HCT116 (cell line): ENCODE measurements at regions not wholly inside any gene's neighbourhood (a gene's known extent, or its start where the extent isn't known, plus 50 kb on each side); places are given as distances from the start of the nearest gene placed in this dataset.

Source experiments
- ATAC-seq: fragments of 200-7000 bp; cut with Tn5 transposase; 2 replicates; pipeline ENCODE4 v1.9.1; 2020; ENCODE audit warnings: mild to moderate bottlenecking, moderate library complexity
- BruUV-seq: library from RNA; stranded (reverse); fragments of 400-500 nt; replicated peaks from 2 replicates; lab custom pipeline; 2021; lab: Mats Ljungman, UMichigan
- CTCF ChIA-PET: fragments of 300-600 bp; sonication (Branson Sonifier 250); formaldehyde crosslinking; loops from one replicate; lab custom pipeline; 2021; ENCODE audit warnings: antibody characterized with exemption; lab: Charles Lee
- POLR2A ChIA-PET: fragments of 300-600, 350-600 bp; sonication (Branson Sonifier 250); formaldehyde crosslinking; loops from one replicate; lab custom pipeline; 2021; ENCODE audit warnings: antibody characterized with exemption; lab: Charles Lee
- RAD21 ChIA-PET, 2 experiments: fragments of 300-600 bp; sonication (Branson Sonifier 250); formaldehyde crosslinking; loops; one replicate each; lab custom pipeline; 2023; ENCODE audit warnings: low total read pairs in 2 of 2; ENCODE audit not compliant: uncharacterized antibody in 2 of 2, unreplicated experiment in 2 of 2, low non-redundant PET in 1 of 2; lab: Charles Lee
- DNase-seq: peaks from one replicate; pipeline ENCODE4 v3.0.0-alpha.2; 2010; ENCODE audit warnings: low read depth, low spot score
- H2AFZ ChIP-seq: fragments of 200-600 bp; shearing (Covaris generic), sonication (generic); 2 replicates; pipeline ENCODE4 v1.6.1; 2017; ENCODE audit warnings: low read depth, mixed run types, mixed read lengths, antibody characterized with exemption, low read length; ENCODE audit not compliant: poor library complexity, severe bottlenecking
- H3K27ac ChIP-seq: 2 replicates; pipeline ENCODE4 v1.5.1; 2012; ENCODE audit warnings: low read depth, low read length
- H3K27me3 ChIP-seq: fragments of 200-600 bp; sonication (generic); 2 replicates; pipeline ENCODE4 v1.6.1; 2016; ENCODE audit warnings: mixed run types, low read length, mixed read lengths; ENCODE audit not compliant: insufficient read depth
- H3K36me3 ChIP-seq, 2 experiments: fragments of 200-500 bp in 1 of 2; fragments of 200-600 bp in 1 of 2; sonication (Bioruptor generic) in 1 of 2; sonication (generic) in 1 of 2; 2 replicates each; pipeline versions ENCODE4 v1.5.1 to v1.6.1; 2014 to 2016; ENCODE audit warnings: low read length in 2 of 2, inconsistent platforms in 1 of 2, mixed read lengths in 1 of 2, mixed run types in 1 of 2; ENCODE audit not compliant: insufficient read depth in 2 of 2, control insufficient read depth in 1 of 2
- H3K4me1 ChIP-seq, 2 experiments: fragments of 200-600 bp in 1 of 2; sonication (generic) in 1 of 2; 2 replicates each; pipeline versions ENCODE4 v1.5.1 to v1.6.1; 2012 to 2017; ENCODE audit warnings: low read length in 2 of 2, inconsistent platforms in 1 of 2, mild to moderate bottlenecking in 1 of 2, mixed read lengths in 1 of 2, mixed run types in 1 of 2, moderate library complexity in 1 of 2; ENCODE audit not compliant: insufficient read depth in 2 of 2, control insufficient read depth in 1 of 2
- H3K4me2 ChIP-seq: fragments of 200-600 bp; sonication (generic); 2 replicates; pipeline ENCODE4 v1.6.1; 2017; ENCODE audit warnings: mixed run types, low read length, mixed read lengths
- H3K4me3 ChIP-seq, 2 experiments: fragments of 200-600 bp in 1 of 2; sonication (generic) in 1 of 2; replicated peaks in 1 of 2; 2 replicates each; pipeline ENCODE4 v1.5.1; 2011 to 2016; ENCODE audit warnings: low read length in 2 of 2, control low read depth in 1 of 2, low read depth in 1 of 2, mild to moderate bottlenecking in 1 of 2, mixed read lengths in 1 of 2, mixed run types in 1 of 2
- H3K79me2 ChIP-seq: fragments of 200-600 bp; sonication (generic); 2 replicates; pipeline ENCODE4 v1.6.1; 2017; ENCODE audit warnings: mild to moderate bottlenecking, mixed run types, low read length, moderate library complexity, mixed read lengths; ENCODE audit not compliant: insufficient read depth
- H3K9ac ChIP-seq: fragments of 200-600 bp; sonication (generic); 2 replicates; pipeline ENCODE4 v1.6.1; 2016; ENCODE audit warnings: low read length, mixed read lengths
- H3K9me2 ChIP-seq: fragments of 200-600 bp; sonication (generic), shearing (Covaris generic); 2 replicates; pipeline ENCODE4 v1.6.1; 2017; ENCODE audit warnings: mixed run types, mild to moderate bottlenecking, moderate library complexity; ENCODE audit not compliant: insufficient read depth
- H3K9me3 ChIP-seq, 2 experiments: fragments of 200-500 bp in 1 of 2; fragments of 200-600 bp in 1 of 2; sonication (Bioruptor generic) in 1 of 2; sonication (generic) in 1 of 2; 2 replicates each; pipeline ENCODE4 v1.6.1; 2014 to 2017; ENCODE audit warnings: low read length in 2 of 2, mixed read lengths in 2 of 2, inconsistent platforms in 1 of 2, low read depth in 1 of 2, mild to moderate bottlenecking in 1 of 2, mixed run types in 1 of 2, moderate library complexity in 1 of 2; ENCODE audit not compliant: control insufficient read depth in 1 of 2, insufficient read depth in 1 of 2
- H4K20me1 ChIP-seq: fragments of 200-600 bp; sonication (generic), shearing (Covaris generic); 2 replicates; pipeline ENCODE4 v1.6.1; 2017; ENCODE audit warnings: mixed run types, mild to moderate bottlenecking, moderate library complexity; ENCODE audit not compliant: insufficient read depth
- CEBPB ChIP-seq: IDR thresholded peaks from 2 replicates; pipeline ENCODE4 v1.6.1; 2012; ENCODE audit warnings: low read depth
- EGR1 ChIP-seq: IDR thresholded peaks from 2 replicates; pipeline ENCODE4 v1.6.1; 2012; ENCODE audit warnings: low read depth
- EZH2 ChIP-seq: fragments of 200-600 bp; sonication (generic); IDR thresholded peaks from 2 replicates; pipeline ENCODE4 v1.6.1; 2017; ENCODE audit warnings: antibody characterized with exemption, mixed run types
- FOSL1 ChIP-seq: IDR thresholded peaks from 2 replicates; pipeline ENCODE4 v1.6.1; 2012; ENCODE audit warnings: low read depth
- MAX ChIP-seq: IDR thresholded peaks from 2 replicates; pipeline ENCODE4 v1.6.1; 2012
- REST ChIP-seq: IDR thresholded peaks from 2 replicates; pipeline ENCODE4 v1.6.1; 2012; ENCODE audit warnings: low read depth
- SRF ChIP-seq: IDR thresholded peaks from 2 replicates; pipeline ENCODE4 v1.6.1; 2012; ENCODE audit warnings: low read depth
- ZBTB33 ChIP-seq: IDR thresholded peaks from 2 replicates; pipeline ENCODE4 v1.6.1; 2011; ENCODE audit warnings: mild to moderate bottlenecking, low read length, moderate library complexity; ENCODE audit not compliant: insufficient replicate concordance; ENCODE audit errors: extremely low read depth
- ZFX ChIP-seq: fragments of 450-650 bp; IDR thresholded peaks from 2 replicates; pipeline ENCODE4 v1.6.1; 2017
- intact Hi-C: fragments of 100-400 bp; cut with micrococcal nuclease; formaldehyde crosslinking; loops from 2 replicates; pipeline ENCODE4 v1.10.0; 2022

GRCh38 chr11:128327274-128327673 lies 260.1 kb downstream of the ETS1 start:
- ChIA-PET CTCF (no interaction called here), RAD21 (no interaction called here), POLR2A (no interaction called here)
- no peak overlapping the region for H3K9ac ChIP-seq
- H3K4me3 ChIP-seq, result no peak overlapping the region
- H3K4me2 ChIP-seq, result no peak overlapping the region
- no peaks in the 10 kb centered on the region for H3K9me2 ChIP-seq
- H3K36me3 ChIP-seq, result no peaks in the 10 kb centered on the region
- no peak overlapping the region for H3K27ac ChIP-seq
- no peak overlapping the region for H2AFZ ChIP-seq
- no peaks in the 10 kb centered on the region for H4K20me1 ChIP-seq
- DNase-seq, result no peak
- no peaks in the 10 kb centered on the region for H3K79me2 ChIP-seq
- no TSS peak for BruUV-seq
- ATAC-seq, result no peak
- H3K9me3 ChIP-seq, result no peaks in the 10 kb centered on the region
- intact Hi-C loops, result no loop called here
- H3K27me3 ChIP-seq, result peaks cover 72% of the 10 kb centered on the region
- TF ChIP-seq ZBTB33, result no peak
- TF ChIP-seq ZFX, result no peak
- no peak for TF ChIP-seq SRF
- no peak for TF ChIP-seq REST
- no peak for TF ChIP-seq EGR1
- no peak for TF ChIP-seq FOSL1
- TF ChIP-seq EZH2, result no peak
- TF ChIP-seq MAX, result no peak
- no peak for TF ChIP-seq CEBPB
- TF ChIP-seq, all 23 proteins: peak for 0
- H3K4me1 ChIP-seq, result no peaks in the 10 kb centered on the region
